Liver (tissue), 8 donors: ENCODE measurements at regions not wholly inside any gene's neighbourhood (a gene's known extent, or its start where the extent isn't known, plus 50 kb on each side); places are given as distances from the start of the nearest gene placed in this dataset.

Experiments
- DNase-seq: peaks from one replicate; pipeline ENCODE4 v3.0.0-alpha.2; 2017; ENCODE audit warnings: low spot score
- H3K27ac ChIP-seq, 2 donors: one replicate each; pipeline ENCODE4 v1.7.0; 2013; ENCODE audit warnings: inconsistent platforms in 2 of 2, low read length in 2 of 2, control low read depth in 1 of 2, low read depth in 1 of 2, mild to moderate bottlenecking in 1 of 2
- H3K27me3 ChIP-seq, 4 donors: one replicate each; pipeline versions ENCODE4 v1.6.1 to v1.7.0; 2013; ENCODE audit warnings: low read length in 3 of 4, inconsistent platforms in 1 of 4, mild to moderate bottlenecking in 1 of 4, moderate library complexity in 1 of 4; ENCODE audit not compliant: control insufficient read depth in 4 of 4, insufficient read depth in 4 of 4
- H3K36me3 ChIP-seq, 4 donors: one replicate each; pipeline versions ENCODE4 v1.6.1 to v1.7.0; 2013; ENCODE audit warnings: low read length in 3 of 4, mild to moderate bottlenecking in 3 of 4, low read depth in 1 of 4, moderate library complexity in 1 of 4; ENCODE audit not compliant: control insufficient read depth in 4 of 4, insufficient read depth in 3 of 4
- H3K4me1 ChIP-seq, 4 donors: one replicate each; pipeline versions ENCODE4 v1.6.1 to v1.7.0; 2013; ENCODE audit warnings: low read length in 3 of 4, mild to moderate bottlenecking in 3 of 4, moderate library complexity in 1 of 4; ENCODE audit not compliant: control insufficient read depth in 4 of 4, insufficient read depth in 4 of 4
- H3K4me3 ChIP-seq, 3 donors: one replicate each; pipeline versions ENCODE4 v1.6.1 to v1.7.0; 2013; ENCODE audit warnings: low read length in 3 of 3, control low read depth in 1 of 3, low read depth in 1 of 3, mild to moderate bottlenecking in 1 of 3
- H3K9ac ChIP-seq, 2 donors: one replicate each; pipeline ENCODE4 v1.7.0; 2013; ENCODE audit warnings: low read length in 2 of 2, mild to moderate bottlenecking in 2 of 2, moderate library complexity in 2 of 2, control low read depth in 1 of 2, low read depth in 1 of 2
- H3K9me3 ChIP-seq, 4 donors: one replicate each; pipeline versions ENCODE4 v1.6.1 to v1.7.0; 2013; ENCODE audit warnings: low read length in 3 of 4; ENCODE audit not compliant: control insufficient read depth in 4 of 4
- CTCF ChIP-seq: fragments of 150-350 bp; IDR thresholded peaks from 2 replicates; pipeline ENCODE4 v1.5.1; 2017; ENCODE audit warnings: improper control_type of control experiment, low read depth, low read length; ENCODE audit not compliant: missing input control
- EGR1 ChIP-seq, 2 donors: IDR thresholded peaks; 2 replicates each; pipeline ENCODE4 v1.6.1; 2016 to 2018; ENCODE audit warnings: antibody characterized with exemption in 2 of 2, low read depth in 2 of 2
- FOXA1 ChIP-seq: IDR thresholded peaks from 2 replicates; pipeline ENCODE4 v1.6.1; 2016; ENCODE audit warnings: antibody characterized with exemption
- FOXA2 ChIP-seq: IDR thresholded peaks from 2 replicates; pipeline ENCODE4 v1.6.1; 2016; ENCODE audit warnings: antibody characterized with exemption
- GABPA ChIP-seq, 2 donors: IDR thresholded peaks in 1 of 2; conservative IDR thresholded peaks in 1 of 2; 2 replicates each; pipeline ENCODE4 v1.6.1; 2016; ENCODE audit warnings: antibody characterized with exemption in 2 of 2, mild to moderate bottlenecking in 1 of 2, moderate library complexity in 1 of 2
- HNF4A ChIP-seq, 2 donors: conservative IDR thresholded peaks; 2 replicates each; pipeline ENCODE4 v1.6.1; 2016; ENCODE audit warnings: antibody characterized with exemption in 2 of 2, mild to moderate bottlenecking in 2 of 2
- HNF4G ChIP-seq: IDR thresholded peaks from 2 replicates; pipeline ENCODE4 v1.6.1; 2016; ENCODE audit warnings: antibody characterized with exemption
- MAX ChIP-seq: IDR thresholded peaks from 2 replicates; pipeline ENCODE4 v1.6.1; 2016; ENCODE audit warnings: antibody characterized with exemption
- RAD21 ChIP-seq, 2 donors: IDR thresholded peaks; 2 replicates each; pipeline ENCODE4 v1.6.1; 2016; ENCODE audit warnings: antibody characterized with exemption in 2 of 2, mild to moderate bottlenecking in 2 of 2
- REST ChIP-seq: IDR thresholded peaks from 2 replicates; pipeline ENCODE4 v1.6.1; 2016; ENCODE audit warnings: antibody characterized with exemption, mild to moderate bottlenecking
- RXRA ChIP-seq, 2 donors: IDR thresholded peaks; 2 replicates each; pipeline ENCODE4 v1.6.1; 2017 to 2018; ENCODE audit warnings: antibody characterized with exemption in 2 of 2, mild to moderate bottlenecking in 1 of 2
- TAF1 ChIP-seq: conservative IDR thresholded peaks from 2 replicates; pipeline ENCODE4 v1.6.1; 2016; ENCODE audit warnings: antibody characterized with exemption, mild to moderate bottlenecking
- YY1 ChIP-seq: IDR thresholded peaks from 2 replicates; pipeline ENCODE4 v1.6.1; 2016; ENCODE audit warnings: antibody characterized with exemption, mild to moderate bottlenecking
- WGBS: extraction: QIAGEN DNeasy Blood & Tissue Kit; methylation state at CpG from one replicate; pipeline ENCODE4 v1.1.7; 2013; 5-methylcytosine and 5-hydroxymethylcytosine counted together
- donor health status: healthy.
- donor health status: healthy.
- donor health status: healthy.
- donor health status: healthy.
- donor health status: healthy.

- TF ChIP-seq REST (no peak), GABPA (IDR thresholded peaks at IDR 0.05 in 1 of 2, conservative IDR thresholded peaks at IDR 0.05 in 1 of 2) (no peak), RAD21 (IDR thresholded peaks at IDR 0.05) (no peak)
Observed at GRCh38 chr10:57905010-57905409, 362.7 kb downstream of the IPMK start (continued).

GRCh38 chr10:57898231-57898630 lies 369.5 kb downstream of the IPMK start:
- no peak for DNase-seq
- no peak for TF ChIP-seq MAX
- TF ChIP-seq EGR1 (IDR thresholded peaks at IDR 0.05; ENCODE audit: low read depth in 2 of 2), result no peak
- TF ChIP-seq FOXA2, result no peak
- TF ChIP-seq TAF1, result no peak
- no peak for TF ChIP-seq HNF4G
- TF ChIP-seq CTCF, result no peak
- no peak for TF ChIP-seq RXRA (IDR thresholded peaks at IDR 0.05)
- no peak for TF ChIP-seq YY1
- TF ChIP-seq FOXA1, result no peak
- TF ChIP-seq RAD21 (IDR thresholded peaks at IDR 0.05), result no peak
- no peak for TF ChIP-seq HNF4A (conservative IDR thresholded peaks at IDR 0.05)
- TF ChIP-seq GABPA (IDR thresholded peaks at IDR 0.05 in 1 of 2, conservative IDR thresholded peaks at IDR 0.05 in 1 of 2), result no peak
- TF ChIP-seq REST, result no peak
- Histone ChIP-seq H3K9me3 (peaks cover 0 to 3% (median under 1%) of the 10 kb centered on the region in 4 donors), H3K36me3 (no peaks in the 10 kb centered on the region), H3K4me1 (no peaks in the 10 kb centered on the region), H3K4me3 (no peak overlapping the region), H3K27ac (no peak overlapping the region), H3K27me3 (no peaks in the 10 kb centered on the region), H3K9ac (no peak overlapping the region)
- 79% methylated on average over 4 of the region's 4 CpGs for WGBS
